Smooth muscle cell (in vitro differentiated cells): ENCODE measurements at regions not wholly inside any gene's neighbourhood (a gene's known extent, or its start where the extent isn't known, plus 50 kb on each side); places are given as distances from the start of the nearest gene placed in this dataset.

Experiments used
- DNase-seq: peaks from one replicate; lab custom pipeline; 2025; ENCODE audit not compliant: unreplicated experiment; lab: John Stamatoyannopoulos, UW
- H2AFZ ChIP-seq: fragments of 200-600 bp; sonication (generic); 2 replicates; pipeline ENCODE4 v1.6.0; 2016; ENCODE audit warnings: antibody characterized with exemption, low read depth, mild to moderate bottlenecking
- H3F3A ChIP-seq: fragments of 200-600 bp; sonication (generic); 2 replicates; pipeline ENCODE4 v1.6.0; 2017; ENCODE audit warnings: antibody characterized with exemption, low read depth
- H3K27ac ChIP-seq: fragments of 200-600 bp; sonication (generic); 2 replicates; pipeline ENCODE4 v1.5.1; 2016; ENCODE audit warnings: low read depth, mild to moderate bottlenecking
- H3K27me3 ChIP-seq: fragments of 200-600 bp; sonication (generic); 2 replicates; pipeline ENCODE4 v1.6.1; 2016; ENCODE audit warnings: low read depth, mild to moderate bottlenecking
- H3K36me3 ChIP-seq: fragments of 200-600 bp; sonication (generic); 2 replicates; pipeline ENCODE4 v1.5.1; 2016; ENCODE audit warnings: low read depth
- H3K4me1 ChIP-seq: fragments of 200-600 bp; sonication (generic); 2 replicates; pipeline ENCODE4 v1.5.1; 2016; ENCODE audit warnings: low read depth
- H3K4me2 ChIP-seq: fragments of 200-600 bp; sonication (generic); 2 replicates; pipeline ENCODE4 v1.6.0; 2016; ENCODE audit warnings: mild to moderate bottlenecking
- H3K4me3 ChIP-seq: fragments of 200-600 bp; sonication (generic); 2 replicates; pipeline ENCODE4 v1.5.1; 2016; ENCODE audit warnings: mild to moderate bottlenecking
- H3K79me2 ChIP-seq: fragments of 200-600 bp; sonication (generic); 2 replicates; pipeline ENCODE4 v1.6.0; 2016; ENCODE audit warnings: low read depth, mild to moderate bottlenecking
- H3K9ac ChIP-seq: fragments of 200-600 bp; sonication (generic); 2 replicates; pipeline ENCODE4 v1.6.0; 2016; ENCODE audit warnings: low read depth
- H3K9me3 ChIP-seq: fragments of 200-600 bp; sonication (generic); replicated peaks from 2 replicates; pipeline ENCODE4 v1.5.1; 2016; ENCODE audit warnings: low read depth
- H4K20me1 ChIP-seq: fragments of 200-600 bp; sonication (generic); 2 replicates; pipeline ENCODE4 v1.6.0; 2016; ENCODE audit warnings: low read depth
- CTCF ChIP-seq: fragments of 200-600 bp; sonication (generic); IDR thresholded peaks from 2 replicates; pipeline ENCODE4 v1.5.1; 2017; ENCODE audit warnings: borderline replicate concordance, mild to moderate bottlenecking, antibody characterized with exemption; ENCODE audit not compliant: insufficient read depth, poor library complexity, severe bottlenecking
- WGBS: methylation state at CpG from one replicate; pipeline ENCODE4 v1.1.7; 2016; ENCODE audit warnings: low lambda C conversion rate; 5-methylcytosine and 5-hydroxymethylcytosine counted together

GRCh38 chr5:51582871-51583394, 199.7 kb downstream of the ISL1 start:
- no peak for DNase-seq
- Histone ChIP-seq H3K27me3 (no peaks in the 10 kb centered on the region), H3K9me3 (no peaks in the 10 kb centered on the region), H3K4me2 (no peak overlapping the region), H3K27ac (no peak overlapping the region), H3K9ac (no peak overlapping the region), H4K20me1 (no peaks in the 10 kb centered on the region), H3F3A (no peaks in the 10 kb centered on the region), H3K79me2 (no peaks in the 10 kb centered on the region), H2AFZ (no peak overlapping the region), H3K36me3 (no peaks in the 10 kb centered on the region), H3K4me3 (no peak overlapping the region), H3K4me1 (no peaks in the 10 kb centered on the region)
- 66% methylated on average over 3 of the region's 3 CpGs for WGBS
- no peak for TF ChIP-seq CTCF

GRCh38 chr5:51598026-51598425, 214.8 kb downstream of the ISL1 start:
- H3K4me2 ChIP-seq, result no peak overlapping the region
- no peaks in the 10 kb centered on the region for H3K27me3 ChIP-seq
- H3K4me3 ChIP-seq, result no peak overlapping the region
- no peaks in the 10 kb centered on the region for H4K20me1 ChIP-seq
- H3F3A ChIP-seq, result no peaks in the 10 kb centered on the region
- H3K27ac ChIP-seq, result no peak overlapping the region
- 58% methylated on average over 2 of the region's 2 CpGs for WGBS
- DNase-seq, result no peak
- H3K79me2 ChIP-seq, result no peaks in the 10 kb centered on the region
- H3K4me1 ChIP-seq, result no peaks in the 10 kb centered on the region
- no peak for TF ChIP-seq CTCF
- no peak overlapping the region for H3K9ac ChIP-seq
- H3K36me3 ChIP-seq, result no peaks in the 10 kb centered on the region
- H2AFZ ChIP-seq, result no peak overlapping the region
- H3K9me3 ChIP-seq, result no peaks in the 10 kb centered on the region

GRCh38 chr5:51599587-51599986, 216.3 kb downstream of the ISL1 start:
- no peaks in the 10 kb centered on the region for H3K36me3 ChIP-seq
- no peak for TF ChIP-seq CTCF
- no peaks in the 10 kb centered on the region for H3K9me3 ChIP-seq
- H4K20me1 ChIP-seq, result no peaks in the 10 kb centered on the region
- H3K27me3 ChIP-seq, result no peaks in the 10 kb centered on the region
- H3F3A ChIP-seq, result no peaks in the 10 kb centered on the region
- H2AFZ ChIP-seq, result no peak overlapping the region
- H3K4me1 ChIP-seq, result no peaks in the 10 kb centered on the region
- H3K27ac ChIP-seq, result no peak overlapping the region
- DNase-seq, result no peak
- H3K79me2 ChIP-seq, result no peaks in the 10 kb centered on the region
- H3K4me2 ChIP-seq, result no peak overlapping the region
- no peak overlapping the region for H3K9ac ChIP-seq
- 97% methylated on average over 1 of the region's 1 CpG for WGBS
- no peak overlapping the region for H3K4me3 ChIP-seq

GRCh38 chr5:51604324-51604723, 221.1 kb downstream of the ISL1 start:
- Histone ChIP-seq H3F3A (no peaks in the 10 kb centered on the region), H3K4me3 (no peak overlapping the region), H3K4me2 (no peak overlapping the region), H3K36me3 (no peaks in the 10 kb centered on the region), H3K27ac (no peak overlapping the region), H4K20me1 (no peaks in the 10 kb centered on the region), H3K27me3 (no peaks in the 10 kb centered on the region), H3K4me1 (no peaks in the 10 kb centered on the region), H3K9ac (no peak overlapping the region), H3K79me2 (no peaks in the 10 kb centered on the region), H3K9me3 (no peaks in the 10 kb centered on the region), H2AFZ (no peak overlapping the region)
- TF ChIP-seq CTCF, result no peak
- WGBS, result 91% methylated on average over 1 of the region's 1 CpG
- no peak for DNase-seq
